ENCODE measurements at regions not wholly inside any gene's neighbourhood (a gene's known extent, or its start where the extent isn't known, plus 50 kb on each side); places are given as distances from the start of the nearest gene placed in this dataset.

DNA sequence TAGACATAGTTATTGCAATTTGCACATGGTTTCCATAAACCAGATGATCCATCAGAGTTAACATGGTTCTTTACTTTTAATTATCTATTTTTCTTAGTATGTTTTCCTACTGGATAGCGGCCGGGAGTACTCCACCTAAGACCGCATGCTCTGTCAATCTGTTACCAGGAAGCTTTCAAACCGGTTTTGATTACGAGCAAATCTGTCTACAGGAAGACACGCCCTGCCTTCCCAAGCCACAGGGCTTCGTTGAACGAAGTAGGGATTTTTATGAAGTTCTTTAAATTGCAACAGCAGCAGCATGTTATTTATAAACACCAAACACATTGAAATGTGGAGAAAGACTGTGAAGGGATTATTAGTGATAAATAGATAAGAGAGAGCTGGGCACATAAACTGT, 283.3 kb upstream of the ROBO2 start:
- TF ChIP-seq, protein P1, sequence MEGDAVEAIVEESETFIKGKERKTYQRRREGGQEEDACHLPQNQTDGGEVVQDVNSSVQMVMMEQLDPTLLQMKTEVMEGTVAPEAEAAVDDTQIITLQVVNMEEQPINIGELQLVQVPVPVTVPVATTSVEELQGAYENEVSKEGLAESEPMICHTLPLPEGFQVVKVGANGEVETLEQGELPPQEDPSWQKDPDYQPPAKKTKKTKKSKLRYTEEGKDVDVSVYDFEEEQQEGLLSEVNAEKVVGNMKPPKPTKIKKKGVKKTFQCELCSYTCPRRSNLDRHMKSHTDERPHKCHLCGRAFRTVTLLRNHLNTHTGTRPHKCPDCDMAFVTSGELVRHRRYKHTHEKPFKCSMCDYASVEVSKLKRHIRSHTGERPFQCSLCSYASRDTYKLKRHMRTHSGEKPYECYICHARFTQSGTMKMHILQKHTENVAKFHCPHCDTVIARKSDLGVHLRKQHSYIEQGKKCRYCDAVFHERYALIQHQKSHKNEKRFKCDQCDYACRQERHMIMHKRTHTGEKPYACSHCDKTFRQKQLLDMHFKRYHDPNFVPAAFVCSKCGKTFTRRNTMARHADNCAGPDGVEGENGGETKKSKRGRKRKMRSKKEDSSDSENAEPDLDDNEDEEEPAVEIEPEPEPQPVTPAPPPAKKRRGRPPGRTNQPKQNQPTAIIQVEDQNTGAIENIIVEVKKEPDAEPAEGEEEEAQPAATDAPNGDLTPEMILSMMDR (conservative IDR thresholded peaks at IDR 0.05; ENCODE audit: low read depth, low read length) = no peak
- TF ChIP-seq EZH2 (IDR thresholded peaks at IDR 0.05; ENCODE audit: low read length, unreplicated experiment) = no peak
